ENCODE measurements at regions not wholly inside any gene's neighbourhood (a gene's known extent, or its start where the extent isn't known, plus 50 kb on each side); places are given as distances from the start of the nearest gene placed in this dataset.

DNA sequence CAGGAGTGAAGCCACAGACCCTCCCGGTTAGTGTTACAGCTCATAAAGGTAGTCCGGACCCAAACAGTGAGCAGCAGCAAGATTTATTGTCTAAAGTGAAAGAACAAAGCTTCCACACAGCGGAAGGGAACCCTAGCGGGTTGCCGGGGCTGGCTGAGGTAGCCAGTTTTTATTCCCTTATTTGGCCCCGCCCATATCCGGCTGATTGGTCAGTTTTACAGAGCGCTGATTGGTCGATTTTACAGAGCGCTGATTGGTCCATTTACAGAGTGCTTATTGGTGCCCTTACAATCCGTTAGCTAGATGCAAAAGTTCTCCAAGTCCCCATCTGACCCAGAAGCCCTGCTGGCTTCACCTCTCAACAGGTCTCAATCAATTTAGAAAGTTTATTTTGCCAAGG, 126.0 kb upstream of the RFC3 start:
- TF ChIP-seq YY1 (IDR thresholded peaks at IDR 0.05; ENCODE audit: insufficient read depth, insufficient read length): no peak
- no peak for TF ChIP-seq ZNF274 (IDR thresholded peaks at IDR 0.05; ENCODE audit: low read depth, low read length)

Measured in NT2/D1 (cell line).